HepG2 (cell line): ENCODE measurements at regions not wholly inside any gene's neighbourhood (a gene's known extent, or its start where the extent isn't known, plus 50 kb on each side); places are given as distances from the start of the nearest gene placed in this dataset.

ENCODE experiments used
- ATAC-seq: fragments of 200-7000 bp; cut with Tn5 transposase; 3 replicates; pipeline ENCODE4 v1.9.1; 2020; ENCODE audit warnings: mild to moderate bottlenecking, moderate library complexity
- BruUV-seq: library from RNA; stranded (reverse); fragments of 400-500 nt; replicated peaks from 2 replicates; lab custom pipeline; 2021; lab: Mats Ljungman, UMichigan
- CTCF ChIA-PET: fragments of 300-600 bp; formaldehyde crosslinking; extraction: SDS; loops from one replicate; lab custom pipeline; 2021; ENCODE audit warnings: low total read pairs, inconsistent platforms, low intra/inter-chr PET ratio; lab: Yijun Ruan, JAX
- POLR2A ChIA-PET: fragments of 350-600 bp; sonication (Branson Sonifier 250); formaldehyde crosslinking; loops from one replicate; lab custom pipeline; 2020; ENCODE audit warnings: antibody characterized with exemption, inconsistent platforms; lab: Yijun Ruan, JAX
- DNase-seq: peaks from one replicate; pipeline ENCODE4 v3.0.0-alpha.2; 2015; ENCODE audit warnings: low spot score
- FAIRE-seq: peaks from 3 replicates; lab custom pipeline; 2011; peaks lifted over from hg19 to GRCh38; lab: Jason Lieb, UNC
- H2AFZ ChIP-seq: one replicate; pipeline ENCODE4 v1.6.1; 2011; ENCODE audit warnings: low read length, inconsistent platforms
- H3K27ac ChIP-seq: fragments of 300-600 bp; 3 replicates; pipeline ENCODE4 v1.8.0; 2011; ENCODE audit warnings: mixed run types, mild to moderate bottlenecking, mixed read lengths, low read length, inconsistent platforms; ENCODE audit not compliant: insufficient read depth; ENCODE audit errors: extremely low read length
- H3K27me3 ChIP-seq, 2 experiments: fragments of 200-600 bp in 1 of 2; 2 replicates in 1 of 2; 3 replicates in 1 of 2; pipeline versions ENCODE4 v1.6.0 to v1.8.0; 2011; ENCODE audit warnings: low read length in 2 of 2, mild to moderate bottlenecking in 2 of 2, moderate library complexity in 2 of 2, inconsistent platforms in 1 of 2; ENCODE audit not compliant: insufficient read depth in 2 of 2, control insufficient read depth in 1 of 2
- H3K36me3 ChIP-seq, 2 experiments: fragments of 200-600 bp in 1 of 2; replicated peaks in 1 of 2; 2 replicates in 1 of 2; 3 replicates in 1 of 2; pipeline versions ENCODE4 v1.5.1 to v1.8.0; 2011; ENCODE audit warnings: low read length in 2 of 2, inconsistent platforms in 1 of 2; ENCODE audit not compliant: insufficient read depth in 2 of 2, control insufficient read depth in 1 of 2
- H3K4me1 ChIP-seq: 2 replicates; pipeline ENCODE4 v1.5.1; 2012; ENCODE audit warnings: low read length, inconsistent platforms; ENCODE audit not compliant: insufficient read depth
- H3K4me2 ChIP-seq: 2 replicates; pipeline ENCODE4 v1.6.0; 2011; ENCODE audit warnings: low read depth, low read length, inconsistent platforms
- H3K4me3 ChIP-seq, 3 experiments: fragments of 200-600 bp in 1 of 3; sonication (generic), shearing (Covaris generic) in 1 of 3; replicated peaks in 1 of 3; 2 replicates each; pipeline ENCODE4 v1.5.1; 2011 to 2016; ENCODE audit warnings: low read length in 3 of 3, inconsistent platforms in 2 of 3, low read depth in 2 of 3, mild to moderate bottlenecking in 2 of 3, control low read depth in 1 of 3, mixed read lengths in 1 of 3; ENCODE audit not compliant: insufficient read depth in 1 of 3
- H3K79me2 ChIP-seq: one replicate; pipeline ENCODE4 v1.6.1; 2011; ENCODE audit warnings: low read length, inconsistent platforms; ENCODE audit not compliant: insufficient read depth
- H3K9ac ChIP-seq: 2 replicates; pipeline ENCODE4 v1.6.0; 2011; ENCODE audit warnings: mild to moderate bottlenecking, low read depth, low read length, inconsistent platforms; ENCODE audit not compliant: insufficient read depth
- H3K9me3 ChIP-seq: 2 replicates; pipeline ENCODE4 v1.5.1; 2012; ENCODE audit warnings: mild to moderate bottlenecking, low read length
- H4K20me1 ChIP-seq: 2 replicates; pipeline ENCODE4 v1.6.0; 2011; ENCODE audit warnings: inconsistent platforms, mild to moderate bottlenecking, low read length, moderate library complexity; ENCODE audit not compliant: insufficient read depth
- CEBPG ChIP-seq: IDR thresholded peaks from 2 replicates; pipeline ENCODE4 v1.6.1; 2016
- CSRNP1 ChIP-seq: sonication (generic); formaldehyde crosslinking; IDR thresholded peaks from 2 replicates; pipeline ENCODE4 v1.8.1; 2023; ENCODE audit warnings: mild to moderate bottlenecking, missing genetic modification reagents
- ELF1 ChIP-seq: sonication (generic); formaldehyde crosslinking; IDR thresholded peaks from 2 replicates; pipeline ENCODE4 v1.4.0; 2020; ENCODE audit warnings: missing genetic modification reagents
- FOXO1 ChIP-seq: sonication (generic); formaldehyde crosslinking; IDR thresholded peaks from 2 replicates; pipeline ENCODE4 v1.4.0; 2020; ENCODE audit warnings: missing genetic modification reagents
- HOMEZ ChIP-seq: IDR thresholded peaks from 2 replicates; pipeline ENCODE4 v1.6.1; 2016; ENCODE audit warnings: low read depth
- MIER3 ChIP-seq: IDR thresholded peaks from 2 replicates; pipeline ENCODE4 v1.6.1; 2016; ENCODE audit warnings: missing compliant biosample characterization, borderline replicate concordance
- SAFB2 ChIP-seq: sonication (generic); formaldehyde crosslinking; IDR thresholded peaks from 2 replicates; pipeline ENCODE4 v1.5.1; 2020; ENCODE audit warnings: missing genetic modification reagents, low read depth, mild to moderate bottlenecking, borderline replicate concordance
- SALL2 ChIP-seq: sonication (generic); formaldehyde crosslinking; IDR thresholded peaks from 2 replicates; pipeline ENCODE4 v1.8.1; 2023; ENCODE audit warnings: mild to moderate bottlenecking, missing genetic modification reagents, inconsistent platforms
- SP2 ChIP-seq: sonication (generic); formaldehyde crosslinking; IDR thresholded peaks from 2 replicates; pipeline ENCODE4 v1.5.1; 2020; ENCODE audit warnings: mild to moderate bottlenecking, missing genetic modification reagents
- SRSF9 ChIP-seq: fragments of 200-400 bp; formaldehyde crosslinking; IDR thresholded peaks from 2 replicates; pipeline ENCODE4 v1.6.1; 2018; ENCODE audit warnings: borderline replicate concordance, mild to moderate bottlenecking, low read depth, low read length; ENCODE audit not compliant: insufficient read depth, poor library complexity, severe bottlenecking
- TAF1 ChIP-seq: sonication (generic); formaldehyde crosslinking; IDR thresholded peaks from 2 replicates; pipeline ENCODE4 v1.4.0; 2020; ENCODE audit warnings: missing genetic modification reagents
- TOPORS ChIP-seq: sonication (generic); formaldehyde crosslinking; IDR thresholded peaks from 2 replicates; pipeline ENCODE4 v1.8.0; 2023; ENCODE audit warnings: mild to moderate bottlenecking, missing genetic modification reagents
- ZFP37 ChIP-seq: sonication (generic); formaldehyde crosslinking; IDR thresholded peaks from 2 replicates; pipeline ENCODE4 v1.4.0; 2020; ENCODE audit warnings: missing genetic modification reagents, borderline replicate concordance
- ZNF256 ChIP-seq: sonication (generic); formaldehyde crosslinking; conservative IDR thresholded peaks from 2 replicates; pipeline ENCODE4 v1.4.0; 2020; ENCODE audit warnings: missing genetic modification reagents
- ZNF513 ChIP-seq: sonication (generic); formaldehyde crosslinking; conservative IDR thresholded peaks from 2 replicates; pipeline ENCODE4 v1.5.0; 2020; ENCODE audit warnings: missing genetic modification reagents
- ZNF570 ChIP-seq: sonication (generic); formaldehyde crosslinking; IDR thresholded peaks from 2 replicates; pipeline ENCODE4 v1.4.0; 2020; ENCODE audit warnings: mild to moderate bottlenecking, missing genetic modification reagents, borderline replicate concordance
- ZNF777 ChIP-seq: sonication (generic); formaldehyde crosslinking; IDR thresholded peaks from 2 replicates; pipeline ENCODE4 v1.4.0; 2020; ENCODE audit warnings: missing genetic modification reagents
- WGBS: methylation state at CpG from one replicate; pipeline ENCODE4 v1.1.6; 2017; ENCODE audit warnings: low lambda C conversion rate; 5-methylcytosine and 5-hydroxymethylcytosine counted together
- in situ Hi-C: cut with HindIII; loops from 2 replicates; pipeline ENCODE4 v1.10.0; 2017; ENCODE audit warnings: low pct_unique_long_range_greater_than_20kb; ENCODE audit not compliant: extremely low pct_ligation_motif_present
- intact Hi-C: fragments of 100-400 bp; cut with micrococcal nuclease; formaldehyde crosslinking; loops from one replicate; pipeline ENCODE4 v1.10.0; 2022; ENCODE audit not compliant: unreplicated experiment

- 80% methylated on average over 5 of the region's 5 CpGs for WGBS
- Histone ChIP-seq H4K20me1 (no peaks in the 10 kb centered on the region), H3K4me3 (no peak overlapping the region), H3K79me2 (no peaks in the 10 kb centered on the region), H3K4me2 (no peak overlapping the region)
- intact Hi-C loops = no loop called here
- DNase-seq (no peak), FAIRE-seq (no peak), ATAC-seq (no peak)
- TF ChIP-seq ZNF256 (CRISPR knock-in tag) = no peak
- no peak for TF ChIP-seq HOMEZ (CRISPR knock-in tag)
- no peak for TF ChIP-seq ZFP37
- no peak for TF ChIP-seq FOXO1
- TF ChIP-seq ZNF777 = no peak
- TF ChIP-seq, all 625 proteins: peak for 0
- no peaks in the 10 kb centered on the region for H3K4me1 ChIP-seq
- in situ Hi-C loops = no loop called here
- ChIA-PET POLR2A (no interaction called here), CTCF (no interaction called here)
- no peaks in the 10 kb centered on the region for H3K36me3 ChIP-seq
- no peak overlapping the region for H3K9ac ChIP-seq
- no TSS peak for BruUV-seq
- H3K27me3 ChIP-seq = no peaks in the 10 kb centered on the region
- H3K9me3 ChIP-seq = no peaks in the 10 kb centered on the region
- H2AFZ ChIP-seq = no peak overlapping the region
- H3K27ac ChIP-seq = no peak overlapping the region
Observed at GRCh38 chr16:72234387-72234786, 62.4 kb upstream of the PMFBP1 start.

- no peaks in the 10 kb centered on the region for H3K9me3 ChIP-seq
- ChIA-PET POLR2A (no interaction called here), CTCF (no interaction called here)
- 86% methylated on average over 8 of the region's 8 CpGs for WGBS
- H3K9ac ChIP-seq = no peak overlapping the region
- in situ Hi-C loops (no loop called here), intact Hi-C loops (no loop called here)
- H3K4me3 ChIP-seq = no peak overlapping the region
- no peak overlapping the region for H2AFZ ChIP-seq
- FAIRE-seq (no peak), ATAC-seq (no peak), DNase-seq (no peak)
- no peaks in the 10 kb centered on the region for H4K20me1 ChIP-seq
- H3K4me2 ChIP-seq = no peak overlapping the region
- H3K4me1 ChIP-seq = peaks cover 20% of the 10 kb centered on the region
- H3K27ac ChIP-seq = no peak overlapping the region
- no TSS peak for BruUV-seq
- no peaks in the 10 kb centered on the region for H3K79me2 ChIP-seq
- H3K27me3 ChIP-seq = no peaks in the 10 kb centered on the region
- H3K36me3 ChIP-seq = no peaks in the 10 kb centered on the region
- TF ChIP-seq CSRNP1 (CRISPR knock-in tag) (no peak), SP2 (CRISPR knock-in tag) (no peak), MIER3 (CRISPR knock-in tag) (no peak), CEBPG (no peak), ZNF513 (CRISPR knock-in tag) (no peak), SAFB2 (CRISPR knock-in tag) (no peak), SRSF9 (no peak), ELF1 (no peak), TAF1 (CRISPR knock-in tag) (no peak), TOPORS (CRISPR knock-in tag) (no peak), SALL2 (CRISPR knock-in tag) (no peak), ZNF570 (CRISPR knock-in tag) (no peak)
Observed at GRCh38 chr16:72228014-72228413, 56.1 kb upstream of the PMFBP1 start.
